Fibroblast of lung (primary cell): ENCODE measurements at regions not wholly inside any gene's neighbourhood (a gene's known extent, or its start where the extent isn't known, plus 50 kb on each side); places are given as distances from the start of the nearest gene placed in this dataset.

Source experiments
- DNase-seq, 2 donors: peaks; one replicate each; pipeline versions ENCODE4 v3.0.0 to v3.0.0-alpha.2; 2010; ENCODE audit warnings: low read depth in 2 of 2
- H2AFZ ChIP-seq: 2 replicates; pipeline ENCODE4 v1.5.1; 2012; ENCODE audit warnings: low read length, control low read depth, inconsistent platforms
- H3K27ac ChIP-seq: 2 replicates; pipeline ENCODE4 v1.5.1; 2011; ENCODE audit warnings: low read length, control low read depth; ENCODE audit not compliant: insufficient read depth
- H3K27me3 ChIP-seq: 2 replicates; pipeline ENCODE4 v1.5.1; 2011; ENCODE audit warnings: mild to moderate bottlenecking, low read length; ENCODE audit not compliant: control insufficient read depth, insufficient read depth
- H3K36me3 ChIP-seq: 2 replicates; pipeline ENCODE4 v1.5.1; 2011; ENCODE audit warnings: low read length; ENCODE audit not compliant: control insufficient read depth, insufficient read depth
- H3K4me1 ChIP-seq: 2 replicates; pipeline ENCODE4 v1.5.1; 2011; ENCODE audit warnings: low read length; ENCODE audit not compliant: control insufficient read depth, insufficient read depth; ENCODE audit errors: extremely low read depth
- H3K4me2 ChIP-seq: 2 replicates; pipeline ENCODE4 v1.5.1; 2011; ENCODE audit warnings: low read length, control low read depth; ENCODE audit not compliant: insufficient read depth; ENCODE audit errors: extremely low read depth
- H3K4me3 ChIP-seq, 4 experiments: fragments of 200-600 bp in 1 of 4; sonication (generic) in 1 of 4; replicated peaks in 1 of 4; 2 replicates each; pipeline ENCODE4 v1.5.1; 2011 to 2016; ENCODE audit warnings: low read length in 4 of 4, low read depth in 3 of 4, mild to moderate bottlenecking in 3 of 4, control low read depth in 2 of 4, inconsistent platforms in 1 of 4, mixed read lengths in 1 of 4; ENCODE audit not compliant: insufficient read depth in 1 of 4; ENCODE audit errors: control extremely low read depth in 1 of 4
- H3K79me2 ChIP-seq: 2 replicates; pipeline ENCODE4 v1.5.1; 2012; ENCODE audit warnings: mild to moderate bottlenecking, low read length, inconsistent platforms; ENCODE audit not compliant: control insufficient read depth, insufficient read depth
- H3K9ac ChIP-seq: 2 replicates; pipeline ENCODE4 v1.5.1; 2011; ENCODE audit warnings: mild to moderate bottlenecking, low read length, control low read depth; ENCODE audit not compliant: insufficient read depth
- H3K9me3 ChIP-seq: 2 replicates; pipeline ENCODE4 v1.5.1; 2012; ENCODE audit warnings: low read depth, low read length; ENCODE audit not compliant: control insufficient read depth, insufficient read depth
- H4K20me1 ChIP-seq: 2 replicates; pipeline ENCODE4 v1.5.1; 2011; ENCODE audit warnings: low read length; ENCODE audit not compliant: control insufficient read depth, insufficient read depth; ENCODE audit errors: extremely low read depth
- EZH2 ChIP-seq: IDR thresholded peaks from 2 replicates; pipeline ENCODE4 v1.5.1; 2012; ENCODE audit warnings: low read length, control low read depth, mild to moderate bottlenecking; ENCODE audit errors: missing control alignments
- TF ChIP-seq, protein P1 (sequence below), 2 donors: IDR thresholded peaks in 1 of 2; conservative IDR thresholded peaks in 1 of 2; 1 replicate in 1 of 2; 2 replicates in 1 of 2; pipeline ENCODE4 v1.5.1; 2011 to 2012; ENCODE audit warnings: low read length in 2 of 2, control low read depth in 1 of 2, inconsistent platforms in 1 of 2, low read depth in 1 of 2, mild to moderate bottlenecking in 1 of 2

- Histone ChIP-seq H3K4me2 (no peak overlapping the region), H3K9ac (no peak overlapping the region), H3K4me3 (no peak overlapping the region), H3K9me3 (no peaks in the 10 kb centered on the region), H3K4me1 (no peaks in the 10 kb centered on the region), H3K36me3 (no peaks in the 10 kb centered on the region), H3K79me2 (no peaks in the 10 kb centered on the region), H4K20me1 (no peaks in the 10 kb centered on the region), H2AFZ (no peak overlapping the region), H3K27me3 (no peaks in the 10 kb centered on the region), H3K27ac (no peak overlapping the region)
- TF ChIP-seq EZH2: no peak
- TF ChIP-seq, protein P1, sequence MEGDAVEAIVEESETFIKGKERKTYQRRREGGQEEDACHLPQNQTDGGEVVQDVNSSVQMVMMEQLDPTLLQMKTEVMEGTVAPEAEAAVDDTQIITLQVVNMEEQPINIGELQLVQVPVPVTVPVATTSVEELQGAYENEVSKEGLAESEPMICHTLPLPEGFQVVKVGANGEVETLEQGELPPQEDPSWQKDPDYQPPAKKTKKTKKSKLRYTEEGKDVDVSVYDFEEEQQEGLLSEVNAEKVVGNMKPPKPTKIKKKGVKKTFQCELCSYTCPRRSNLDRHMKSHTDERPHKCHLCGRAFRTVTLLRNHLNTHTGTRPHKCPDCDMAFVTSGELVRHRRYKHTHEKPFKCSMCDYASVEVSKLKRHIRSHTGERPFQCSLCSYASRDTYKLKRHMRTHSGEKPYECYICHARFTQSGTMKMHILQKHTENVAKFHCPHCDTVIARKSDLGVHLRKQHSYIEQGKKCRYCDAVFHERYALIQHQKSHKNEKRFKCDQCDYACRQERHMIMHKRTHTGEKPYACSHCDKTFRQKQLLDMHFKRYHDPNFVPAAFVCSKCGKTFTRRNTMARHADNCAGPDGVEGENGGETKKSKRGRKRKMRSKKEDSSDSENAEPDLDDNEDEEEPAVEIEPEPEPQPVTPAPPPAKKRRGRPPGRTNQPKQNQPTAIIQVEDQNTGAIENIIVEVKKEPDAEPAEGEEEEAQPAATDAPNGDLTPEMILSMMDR (conservative IDR thresholded peaks at IDR 0.05 in 1 of 2, IDR thresholded peaks at IDR 0.05 in 1 of 2; ENCODE audit: low read depth in 1 of 2, low read length in 2 of 2): no peak
- DNase-seq: no peak
These were observed 381.3 kb upstream of the SPRED2 start for GRCh38 chr2:65813631-65814173.

DNA sequence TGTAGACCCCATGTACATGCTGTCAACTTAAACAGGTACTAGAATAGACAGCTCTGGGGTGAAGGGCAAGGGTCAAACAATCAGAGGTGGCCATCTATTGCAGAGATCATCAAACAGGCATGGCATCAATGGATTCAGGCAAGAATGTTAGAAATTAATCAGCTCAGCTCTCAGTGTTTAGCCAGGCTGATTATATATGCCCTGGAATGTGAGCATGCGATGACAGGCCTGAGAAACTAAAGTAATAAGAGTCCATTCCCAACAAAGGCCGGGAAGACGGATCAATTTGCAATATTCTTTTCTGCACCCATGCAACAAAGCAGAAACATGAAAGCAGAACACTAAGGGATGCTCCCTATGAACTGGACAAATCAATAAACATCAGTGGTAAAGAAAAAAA lies 380.5 kb upstream of the SPRED2 start:
- no peak overlapping the region for H3K9ac ChIP-seq
- no peaks in the 10 kb centered on the region for H4K20me1 ChIP-seq
- no peak overlapping the region for H2AFZ ChIP-seq
- no peak overlapping the region for H3K4me2 ChIP-seq
- H3K79me2 ChIP-seq: no peaks in the 10 kb centered on the region
- H3K27me3 ChIP-seq: no peaks in the 10 kb centered on the region
- no peak for TF ChIP-seq EZH2
- TF ChIP-seq, protein P1 (conservative IDR thresholded peaks at IDR 0.05 in 1 of 2, IDR thresholded peaks at IDR 0.05 in 1 of 2; ENCODE audit: low read depth in 1 of 2, low read length in 2 of 2): no peak
- H3K4me3 ChIP-seq: no peak overlapping the region
- no peak overlapping the region for H3K27ac ChIP-seq
- DNase-seq: no peak
- H3K4me1 ChIP-seq: no peaks in the 10 kb centered on the region
- H3K36me3 ChIP-seq: no peaks in the 10 kb centered on the region
- no peaks in the 10 kb centered on the region for H3K9me3 ChIP-seq

GRCh38 chr2:65807942-65808341 lies 375.5 kb upstream of the SPRED2 start:
- H4K20me1 ChIP-seq: no peaks in the 10 kb centered on the region
- no peak overlapping the region for H3K9ac ChIP-seq
- H3K36me3 ChIP-seq: no peaks in the 10 kb centered on the region
- H3K4me2 ChIP-seq: no peak overlapping the region
- no peak for DNase-seq
- no peaks in the 10 kb centered on the region for H3K79me2 ChIP-seq
- no peaks in the 10 kb centered on the region for H3K27me3 ChIP-seq
- no peaks in the 10 kb centered on the region for H3K9me3 ChIP-seq
- no peak overlapping the region for H3K4me3 ChIP-seq
- H3K27ac ChIP-seq: no peak overlapping the region
- H2AFZ ChIP-seq: no peak overlapping the region
- TF ChIP-seq EZH2: no peak
- TF ChIP-seq, protein P1 (conservative IDR thresholded peaks at IDR 0.05 in 1 of 2, IDR thresholded peaks at IDR 0.05 in 1 of 2; ENCODE audit: low read depth in 1 of 2, low read length in 2 of 2): no peak
- H3K4me1 ChIP-seq: no peaks in the 10 kb centered on the region
